Omental fat pad (tissue), 3 donors: ENCODE measurements at regions not wholly inside any gene's neighbourhood (a gene's known extent, or its start where the extent isn't known, plus 50 kb on each side); places are given as distances from the start of the nearest gene placed in this dataset.
"Not testable (repeated sequence)": the region's sequence is repeated elsewhere in the genome, so short reads cannot be mapped to it uniquely, and the experiment has no call there.

Source experiments
- ATAC-seq: fragments of 150-250 bp; one replicate; pipeline ENCODE4 v1.9.1; 2016; ENCODE audit warnings: mild to moderate bottlenecking, moderate library complexity; ENCODE audit not compliant: low FRiP score
- DNase-seq: peaks from one replicate; pipeline ENCODE4 v3.0.0-alpha.2; 2019; ENCODE audit warnings: low spot score
- CTCF ChIP-seq, 3 donors: fragments of 450-650 bp; IDR thresholded peaks; one replicate each; pipeline ENCODE4 v1.5.1; 2016 to 2017; ENCODE audit warnings: antibody characterized with exemption in 3 of 3, mild to moderate bottlenecking in 3 of 3, moderate library complexity in 2 of 3

GRCh38 chr7:68700414-68700813 is 897.9 kb upstream of the AUTS2 start:
- TF ChIP-seq CTCF (IDR thresholded peaks at IDR 0.05), result no peak
- ATAC-seq (no peak), DNase-seq (no peak)

- no peak for TF ChIP-seq CTCF (IDR thresholded peaks at IDR 0.05)
Observed at GRCh38 chr7:68706291-68706690, 892.0 kb upstream of the AUTS2 start.

GRCh38 chr7:68707159-68707558 is 891.1 kb upstream of the AUTS2 start:
- no peak for TF ChIP-seq CTCF (IDR thresholded peaks at IDR 0.05)
- DNase-seq (no peak), ATAC-seq (no peak)

More at GRCh38 chr7:68706291-68706690, 892.0 kb upstream of the AUTS2 start:
- no peak for DNase-seq
- ATAC-seq, result no peak

GRCh38 chr7:68707958-68708357 is 890.3 kb upstream of the AUTS2 start:
- no peak for TF ChIP-seq CTCF (IDR thresholded peaks at IDR 0.05)
- DNase-seq, result no peak
- no peak for ATAC-seq

- ATAC-seq (no peak), DNase-seq (no peak)
- no peak for TF ChIP-seq CTCF (IDR thresholded peaks at IDR 0.05)
Observed at GRCh38 chr7:68712956-68713495, 885.2 kb upstream of the AUTS2 start.

- not testable (repeated sequence) for ATAC-seq, DNase-seq
Observed at GRCh38 chr7:68714135-68714534, 884.1 kb upstream of the AUTS2 start.

- DNase-seq (no peak), ATAC-seq (no peak)
- TF ChIP-seq CTCF (IDR thresholded peaks at IDR 0.05), result no peak
Observed at GRCh38 chr7:68715907-68716306, 882.4 kb upstream of the AUTS2 start.

GRCh38 chr7:68717176-68717575 is 881.1 kb upstream of the AUTS2 start:
- DNase-seq (no peak), ATAC-seq (no peak)
- no peak for TF ChIP-seq CTCF (IDR thresholded peaks at IDR 0.05)
